ENCODE measurements at regions not wholly inside any gene's neighbourhood (a gene's known extent, or its start where the extent isn't known, plus 50 kb on each side); places are given as distances from the start of the nearest gene placed in this dataset.

DNA sequence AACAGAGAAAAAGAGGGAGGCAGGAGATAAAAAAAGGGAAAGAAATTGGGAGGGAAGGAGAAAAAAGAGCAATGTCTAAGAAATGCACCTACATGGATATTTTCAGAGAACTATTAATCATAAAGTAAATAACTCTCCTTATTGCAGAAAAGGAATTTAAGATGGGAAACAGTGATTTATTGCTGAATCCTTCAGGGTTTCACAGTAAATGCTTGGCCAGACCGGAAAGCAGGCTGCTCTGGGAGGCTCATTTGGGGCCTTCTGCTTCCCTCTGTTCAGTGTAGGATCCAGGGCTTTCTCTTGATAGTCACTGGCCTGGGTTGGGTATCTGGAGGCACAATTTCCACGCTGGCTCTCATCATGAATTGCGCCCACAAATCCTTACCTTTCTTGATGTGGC lies 324.3 kb upstream of the SORL1-AS1 start:
- no CpG with 5 or more reads among the region's 3 CpGs for WGBS (ENCODE audit: insufficient coverage, low lambda C conversion rate)
- no peaks in the 10 kb centered on the region for H3K36me3 ChIP-seq (ENCODE audit: control insufficient read depth, insufficient read depth, low read length)
- no peak for DNase-seq
- no peak overlapping the region for H3K27ac ChIP-seq (ENCODE audit: low read length)
- H3K4me3 ChIP-seq (ENCODE audit: low read length) = no peak overlapping the region
- H3K27me3 ChIP-seq (ENCODE audit: control insufficient read depth, insufficient read depth, low read length) = no peaks in the 10 kb centered on the region
- peaks cover 3% of the 10 kb centered on the region for H3K9me3 ChIP-seq (ENCODE audit: control insufficient read depth, low read depth, low read length)
- H3K4me1 ChIP-seq (ENCODE audit: control insufficient read depth, insufficient read depth, low read length) = no peaks in the 10 kb centered on the region

DNA sequence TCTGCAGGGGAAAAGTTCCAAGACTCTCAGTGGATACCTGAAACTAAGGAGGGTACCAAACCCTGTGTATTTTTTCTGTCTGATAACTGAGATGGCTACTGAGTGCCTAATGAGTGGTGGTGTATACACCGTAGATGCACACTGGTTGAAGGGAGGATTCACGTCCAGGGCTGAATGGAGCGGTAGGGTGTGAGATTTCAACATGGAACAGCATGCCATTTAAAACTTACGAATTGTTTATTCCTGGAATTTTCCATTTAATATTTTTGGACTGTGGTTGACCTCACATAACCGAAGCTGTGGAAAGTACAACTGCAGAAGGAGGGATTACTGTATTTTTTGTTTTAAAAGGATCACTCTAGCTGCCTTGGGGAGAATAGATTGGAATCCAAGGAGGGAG lies 322.5 kb upstream of the SORL1-AS1 start:
- H3K36me3 ChIP-seq (ENCODE audit: control insufficient read depth, insufficient read depth, low read length) = no peaks in the 10 kb centered on the region
- H3K27me3 ChIP-seq (ENCODE audit: control insufficient read depth, insufficient read depth, low read length) = no peaks in the 10 kb centered on the region
- no peak overlapping the region for H3K4me3 ChIP-seq (ENCODE audit: low read length)
- no peak overlapping the region for H3K27ac ChIP-seq (ENCODE audit: low read length)
- no peak for DNase-seq
- WGBS (ENCODE audit: insufficient coverage, low lambda C conversion rate) = 94% methylated on average over 3 of the region's 5 CpGs
- no peaks in the 10 kb centered on the region for H3K4me1 ChIP-seq (ENCODE audit: control insufficient read depth, insufficient read depth, low read length)
- H3K9me3 ChIP-seq (ENCODE audit: control insufficient read depth, low read depth, low read length) = no peaks in the 10 kb centered on the region

DNA sequence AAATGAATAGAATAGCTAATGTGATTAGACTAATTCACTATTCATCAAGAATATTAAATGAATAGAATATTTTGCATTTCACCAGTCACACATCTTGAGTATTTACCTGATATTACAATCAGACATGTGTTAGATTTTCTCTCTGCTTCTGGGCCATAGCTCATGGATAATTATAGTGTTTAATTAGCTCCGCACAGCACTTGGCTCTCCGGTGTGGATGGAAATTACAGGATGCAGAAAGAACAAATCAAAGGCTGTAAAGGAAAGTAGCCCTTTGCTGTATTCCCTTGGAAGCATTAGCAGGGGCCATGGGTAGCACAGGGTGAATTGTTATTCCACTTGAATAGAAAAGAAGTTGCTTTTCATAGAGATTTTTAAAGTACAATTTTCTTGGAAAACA lies 320.3 kb upstream of the SORL1-AS1 start:
- DNase-seq = no peak
- H3K9me3 ChIP-seq (ENCODE audit: control insufficient read depth, low read depth, low read length) = no peaks in the 10 kb centered on the region
- H3K4me3 ChIP-seq (ENCODE audit: low read length) = no peak overlapping the region
- WGBS (ENCODE audit: insufficient coverage, low lambda C conversion rate) = no CpG with 5 or more reads among the region's 2 CpGs
- no peak overlapping the region for H3K27ac ChIP-seq (ENCODE audit: low read length)
- H3K36me3 ChIP-seq (ENCODE audit: control insufficient read depth, insufficient read depth, low read length) = no peaks in the 10 kb centered on the region
- H3K4me1 ChIP-seq (ENCODE audit: control insufficient read depth, insufficient read depth, low read length) = no peaks in the 10 kb centered on the region
- no peaks in the 10 kb centered on the region for H3K27me3 ChIP-seq (ENCODE audit: control insufficient read depth, insufficient read depth, low read length)

DNA sequence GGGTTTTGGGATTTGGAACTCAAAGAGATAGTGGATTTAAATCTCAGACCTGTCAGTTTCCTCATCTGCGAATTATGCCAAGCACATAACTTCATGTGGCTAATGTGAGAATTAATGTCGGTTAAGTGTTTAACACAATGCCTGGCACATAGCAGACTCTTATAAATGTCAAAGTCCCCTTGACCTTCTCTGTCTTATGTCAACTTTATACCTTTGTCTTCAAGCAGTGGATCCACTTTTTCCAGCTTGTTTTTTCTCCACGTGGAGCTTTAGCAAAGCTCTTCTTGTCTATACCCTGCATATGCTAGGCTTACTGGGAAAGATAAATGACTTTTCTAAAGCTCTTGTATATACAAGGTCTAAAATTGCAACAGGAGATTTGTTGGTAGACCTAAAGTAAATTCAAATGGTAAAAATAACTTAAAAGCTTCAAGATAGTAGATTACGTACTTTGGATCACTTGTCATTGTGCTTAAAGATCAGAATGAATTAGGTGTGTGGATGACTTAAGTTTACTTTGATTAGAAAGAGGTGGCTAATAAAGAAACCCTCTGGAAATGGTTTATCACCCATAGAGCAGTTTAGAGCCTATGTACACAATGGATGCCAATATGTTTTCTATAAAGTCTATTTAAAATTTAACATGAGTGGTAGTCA lies 318.3 kb upstream of the SORL1-AS1 start:
- Histone ChIP-seq H3K9me3 (ENCODE audit: control insufficient read depth, low read depth, low read length) (no peaks in the 10 kb centered on the region), H3K36me3 (ENCODE audit: control insufficient read depth, insufficient read depth, low read length) (no peaks in the 10 kb centered on the region), H3K4me1 (ENCODE audit: control insufficient read depth, insufficient read depth, low read length) (no peaks in the 10 kb centered on the region), H3K27me3 (ENCODE audit: control insufficient read depth, insufficient read depth, low read length) (no peaks in the 10 kb centered on the region), H3K27ac (ENCODE audit: low read length) (no peak overlapping the region), H3K4me3 (ENCODE audit: low read length) (no peak overlapping the region)
- no peak for DNase-seq
- 60% methylated on average over 1 of the region's 4 CpGs for WGBS (ENCODE audit: insufficient coverage, low lambda C conversion rate)

DNA sequence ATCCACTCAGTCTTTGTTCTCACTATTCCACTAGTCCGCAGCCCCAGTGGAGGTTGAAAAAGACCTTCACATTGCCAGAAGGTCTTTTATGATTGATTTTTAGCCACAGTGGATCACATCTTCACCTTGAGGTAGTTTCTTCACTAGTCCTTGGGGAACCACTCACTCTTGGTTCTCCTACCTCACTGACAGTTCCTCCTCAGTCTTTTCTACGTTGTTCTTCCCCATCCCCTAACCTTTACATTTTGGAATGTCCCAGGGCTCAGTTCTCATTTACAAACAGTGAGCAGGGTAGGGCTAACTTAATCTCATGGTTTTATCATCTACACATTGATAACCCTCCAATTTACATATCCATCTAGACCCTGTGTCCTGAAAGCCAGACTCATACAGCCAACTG lies 316.4 kb upstream of the SORL1-AS1 start:
- WGBS (ENCODE audit: insufficient coverage, low lambda C conversion rate) = 65% methylated on average over 2 of the region's 2 CpGs
- Histone ChIP-seq H3K9me3 (ENCODE audit: control insufficient read depth, low read depth, low read length) (peaks cover 2% of the 10 kb centered on the region), H3K4me3 (ENCODE audit: low read length) (no peak overlapping the region), H3K27me3 (ENCODE audit: control insufficient read depth, insufficient read depth, low read length) (no peaks in the 10 kb centered on the region), H3K36me3 (ENCODE audit: control insufficient read depth, insufficient read depth, low read length) (no peaks in the 10 kb centered on the region), H3K4me1 (ENCODE audit: control insufficient read depth, insufficient read depth, low read length) (no peaks in the 10 kb centered on the region), H3K27ac (ENCODE audit: low read length) (no peak overlapping the region)
- no peak for DNase-seq

DNA sequence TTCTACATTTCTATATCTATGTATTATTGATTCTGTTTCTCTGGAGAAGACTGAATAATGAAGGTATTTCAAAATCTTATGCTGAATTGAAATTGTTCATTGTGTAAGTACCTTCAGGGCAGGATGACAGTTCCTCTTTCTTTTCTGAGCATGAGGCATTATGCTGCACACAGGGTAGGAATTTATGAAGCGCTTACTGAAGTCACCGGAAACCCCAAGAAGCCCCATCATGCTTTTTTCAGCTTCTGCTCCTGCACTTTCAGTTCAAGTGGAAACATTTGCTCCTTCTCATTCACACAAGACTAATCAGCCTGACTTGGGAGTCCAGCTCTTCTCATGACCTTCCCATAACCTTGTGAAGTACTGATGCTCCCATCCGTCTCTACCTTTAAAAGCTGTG lies 314.7 kb upstream of the SORL1-AS1 start:
- no peak overlapping the region for H3K27ac ChIP-seq (ENCODE audit: low read length)
- no peaks in the 10 kb centered on the region for H3K27me3 ChIP-seq (ENCODE audit: control insufficient read depth, insufficient read depth, low read length)
- no peak overlapping the region for H3K4me3 ChIP-seq (ENCODE audit: low read length)
- WGBS (ENCODE audit: insufficient coverage, low lambda C conversion rate) = no CpG with 5 or more reads among the region's 3 CpGs
- no peaks in the 10 kb centered on the region for H3K4me1 ChIP-seq (ENCODE audit: control insufficient read depth, insufficient read depth, low read length)
- DNase-seq = peak in 1 of 2 donors; percentile 8
- H3K9me3 ChIP-seq (ENCODE audit: control insufficient read depth, low read depth, low read length) = peaks cover 2% of the 10 kb centered on the region
- no peaks in the 10 kb centered on the region for H3K36me3 ChIP-seq (ENCODE audit: control insufficient read depth, insufficient read depth, low read length)

DNA sequence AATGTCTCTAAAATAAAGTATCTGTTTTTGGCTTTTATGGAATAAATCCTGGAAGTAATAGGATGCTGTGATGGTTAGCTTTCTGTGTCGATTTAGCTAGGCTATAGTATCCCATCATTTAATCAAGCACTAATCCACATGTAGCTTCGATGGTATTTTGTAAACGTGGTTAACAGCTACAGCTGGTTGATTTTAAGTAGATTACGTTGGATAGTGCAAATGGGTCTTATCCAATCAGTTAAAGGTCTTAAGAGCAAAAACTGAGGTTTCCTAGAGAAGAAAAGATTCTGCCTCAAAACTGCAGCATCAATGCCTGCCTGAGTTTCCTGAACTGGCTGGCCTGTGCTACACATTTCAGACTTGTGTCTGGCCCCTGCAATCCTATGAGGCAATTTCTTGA lies 314.2 kb upstream of the SORL1-AS1 start:
- Histone ChIP-seq H3K27ac (ENCODE audit: low read length) (no peak overlapping the region), H3K27me3 (ENCODE audit: control insufficient read depth, insufficient read depth, low read length) (no peaks in the 10 kb centered on the region), H3K36me3 (ENCODE audit: control insufficient read depth, insufficient read depth, low read length) (no peaks in the 10 kb centered on the region), H3K4me3 (ENCODE audit: low read length) (no peak overlapping the region), H3K9me3 (ENCODE audit: control insufficient read depth, low read depth, low read length) (peaks cover 2% of the 10 kb centered on the region), H3K4me1 (ENCODE audit: control insufficient read depth, insufficient read depth, low read length) (no peaks in the 10 kb centered on the region)
- WGBS (ENCODE audit: insufficient coverage, low lambda C conversion rate) = no CpG with 5 or more reads among the region's 4 CpGs
- no peak for DNase-seq

DNA sequence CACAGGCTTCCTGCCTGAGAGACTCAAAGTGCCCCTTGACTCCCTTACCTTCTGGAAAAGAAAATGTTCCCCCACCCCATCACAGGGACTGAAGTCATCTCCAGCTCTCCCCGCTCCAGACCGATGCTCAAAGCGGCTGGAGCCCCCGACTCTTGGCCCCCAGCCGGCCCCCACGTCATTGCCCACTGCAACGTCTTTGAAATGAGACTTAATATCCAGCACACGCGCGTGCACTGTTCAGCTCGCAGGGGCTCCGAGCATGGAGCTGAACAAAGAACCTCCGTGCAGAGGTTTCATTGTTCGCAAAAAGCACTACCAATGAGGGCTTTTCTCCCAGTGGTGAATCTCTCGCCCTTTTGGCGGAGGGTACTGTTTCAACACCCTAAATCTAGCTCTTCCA lies 313.4 kb upstream of the SORL1-AS1 start:
- Histone ChIP-seq H3K4me1 (ENCODE audit: control insufficient read depth, insufficient read depth, low read length) (no peaks in the 10 kb centered on the region), H3K36me3 (ENCODE audit: control insufficient read depth, insufficient read depth, low read length) (no peaks in the 10 kb centered on the region), H3K4me3 (ENCODE audit: low read length) (no peak overlapping the region), H3K27ac (ENCODE audit: low read length) (no peak overlapping the region), H3K27me3 (ENCODE audit: control insufficient read depth, insufficient read depth, low read length) (no peaks in the 10 kb centered on the region), H3K9me3 (ENCODE audit: control insufficient read depth, low read depth, low read length) (peaks cover 2% of the 10 kb centered on the region)
- no peak for DNase-seq
- no CpG with 5 or more reads among the region's 16 CpGs for WGBS (ENCODE audit: insufficient coverage, low lambda C conversion rate)

DNA sequence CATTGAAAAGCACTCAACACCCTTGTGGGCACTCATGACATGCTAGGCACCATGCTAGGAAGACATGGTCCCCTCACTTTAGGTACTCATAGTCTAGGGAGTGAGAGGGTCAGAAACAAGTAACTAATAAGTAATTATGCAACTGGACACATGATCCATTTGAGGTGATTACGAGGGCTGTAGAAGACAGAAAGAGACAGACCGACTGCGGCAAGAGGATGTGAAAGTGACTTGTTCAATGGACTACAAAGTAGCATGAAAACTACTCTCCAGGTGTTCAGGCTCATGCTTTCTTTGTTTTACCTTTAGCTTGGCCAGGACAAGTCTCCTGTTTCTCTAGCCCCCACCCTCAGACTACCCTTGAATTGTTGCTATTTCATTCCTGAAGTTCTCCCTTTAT lies 310.8 kb upstream of the SORL1-AS1 start:
- H3K27ac ChIP-seq (ENCODE audit: low read length) = no peak overlapping the region
- H3K9me3 ChIP-seq (ENCODE audit: control insufficient read depth, low read depth, low read length) = peaks cover 2% of the 10 kb centered on the region
- H3K36me3 ChIP-seq (ENCODE audit: control insufficient read depth, insufficient read depth, low read length) = no peaks in the 10 kb centered on the region
- no peaks in the 10 kb centered on the region for H3K27me3 ChIP-seq (ENCODE audit: control insufficient read depth, insufficient read depth, low read length)
- WGBS (ENCODE audit: insufficient coverage, low lambda C conversion rate) = 86% methylated on average over 1 of the region's 3 CpGs
- DNase-seq = no peak
- no peak overlapping the region for H3K4me3 ChIP-seq (ENCODE audit: low read length)
- H3K4me1 ChIP-seq (ENCODE audit: control insufficient read depth, insufficient read depth, low read length) = no peaks in the 10 kb centered on the region

DNA sequence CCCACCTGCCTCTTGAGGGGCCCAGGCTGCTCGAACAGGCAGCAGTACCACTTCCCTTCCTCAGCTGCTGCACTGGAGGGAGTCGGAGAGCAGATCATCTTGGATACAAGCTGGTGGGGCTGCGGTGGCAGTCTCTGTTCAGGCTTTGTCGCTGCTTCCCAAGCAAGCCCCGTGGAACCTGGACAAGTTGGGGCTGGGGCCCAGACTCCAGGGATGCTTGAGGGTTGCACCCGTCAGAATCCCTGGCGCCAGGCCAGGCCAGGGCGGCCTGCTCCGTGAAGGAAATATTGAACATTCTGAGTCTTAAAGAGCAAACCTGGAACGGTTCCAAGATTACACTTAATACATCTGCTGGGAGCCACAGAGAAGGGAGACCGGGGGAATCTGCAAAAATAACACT lies 310.1 kb upstream of the SORL1-AS1 start:
- Histone ChIP-seq H3K4me3 (ENCODE audit: low read length) (no peak overlapping the region), H3K9me3 (ENCODE audit: control insufficient read depth, low read depth, low read length) (peaks cover 2% of the 10 kb centered on the region), H3K27me3 (ENCODE audit: control insufficient read depth, insufficient read depth, low read length) (no peaks in the 10 kb centered on the region), H3K27ac (ENCODE audit: low read length) (no peak overlapping the region), H3K36me3 (ENCODE audit: control insufficient read depth, insufficient read depth, low read length) (no peaks in the 10 kb centered on the region), H3K4me1 (ENCODE audit: control insufficient read depth, insufficient read depth, low read length) (no peaks in the 10 kb centered on the region)
- no CpG with 5 or more reads among the region's 11 CpGs for WGBS (ENCODE audit: insufficient coverage, low lambda C conversion rate)
- peak; percentile 14 to 28 for DNase-seq

DNA sequence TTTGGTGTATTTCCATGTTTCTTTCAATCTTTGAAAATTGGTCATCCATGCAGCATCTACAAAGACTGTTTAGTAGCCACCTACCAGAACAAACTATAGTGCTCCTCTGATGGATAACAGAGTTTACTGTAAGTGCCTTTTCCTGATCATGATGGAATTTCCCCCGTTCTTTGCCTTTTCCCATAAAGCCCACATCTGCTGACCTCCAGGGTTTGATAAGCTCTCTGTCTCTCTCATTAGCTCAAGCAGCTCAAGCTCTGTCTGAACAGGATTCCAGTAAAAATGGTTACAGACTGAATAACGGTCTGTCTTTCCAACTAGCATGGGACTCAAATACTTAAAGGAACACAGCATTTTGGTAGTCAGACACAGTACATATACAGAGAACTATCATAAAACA lies 308.4 kb upstream of the SORL1-AS1 start:
- 20% methylated on average over 1 of the region's 2 CpGs for WGBS (ENCODE audit: insufficient coverage, low lambda C conversion rate)
- Histone ChIP-seq H3K4me1 (ENCODE audit: control insufficient read depth, insufficient read depth, low read length) (no peaks in the 10 kb centered on the region), H3K9me3 (ENCODE audit: control insufficient read depth, low read depth, low read length) (peaks cover 2% of the 10 kb centered on the region), H3K27ac (ENCODE audit: low read length) (no peak overlapping the region), H3K4me3 (ENCODE audit: low read length) (no peak overlapping the region), H3K27me3 (ENCODE audit: control insufficient read depth, insufficient read depth, low read length) (no peaks in the 10 kb centered on the region), H3K36me3 (ENCODE audit: control insufficient read depth, insufficient read depth, low read length) (no peaks in the 10 kb centered on the region)
- no peak for DNase-seq
